SK-N-SH (cell line): ENCODE measurements at regions not wholly inside any gene's neighbourhood (a gene's known extent, or its start where the extent isn't known, plus 50 kb on each side); places are given as distances from the start of the nearest gene placed in this dataset.

Experiments used
- CTCF ChIA-PET: fragments of 300-600, 350-600 bp; formaldehyde crosslinking; extraction: SDS; loops from one replicate; lab custom pipeline; 2021; lab: Yijun Ruan, JAX
- POLR2A ChIA-PET: fragments of 350-600 bp; sonication (Branson Sonifier 250); formaldehyde crosslinking; extraction: SDS; loops from one replicate; lab custom pipeline; 2020; ENCODE audit warnings: antibody characterized with exemption, inconsistent platforms; lab: Yijun Ruan, JAX
- DNase-seq: peaks from one replicate; pipeline ENCODE4 v3.0.0; 2012
- H2AFZ ChIP-seq: fragments of 200-600 bp; sonication (generic); 2 replicates; pipeline ENCODE4 v1.8.1; 2016; ENCODE audit warnings: antibody characterized with exemption, mild to moderate bottlenecking, low read depth
- H3F3A ChIP-seq: fragments of 200-600 bp; sonication (generic); replicated peaks from 2 replicates; pipeline ENCODE3; 2016; ENCODE audit warnings: antibody characterized with exemption, mild to moderate bottlenecking; ENCODE audit not compliant: insufficient read depth
- H3K27ac ChIP-seq, 2 experiments: fragments of 200-500 bp in 1 of 2; fragments of 200-600 bp in 1 of 2; sonication (Bioruptor generic) in 1 of 2; sonication (generic), shearing (Covaris generic) in 1 of 2; 2 replicates each; pipeline versions ENCODE4 v1.5.1 to v1.6.1; 2014 to 2016; ENCODE audit warnings: low read depth in 2 of 2, inconsistent platforms in 1 of 2, low read length in 1 of 2, mild to moderate bottlenecking in 1 of 2, mixed read lengths in 1 of 2
- H3K27me3 ChIP-seq: fragments of 200-600 bp; sonication (generic), shearing (Covaris generic); 2 replicates; pipeline ENCODE4 v1.6.1; 2016; ENCODE audit warnings: mixed run types; ENCODE audit not compliant: insufficient read depth
- H3K36me3 ChIP-seq, 2 experiments: fragments of 200-500 bp in 1 of 2; fragments of 200-600 bp in 1 of 2; sonication (Bioruptor generic) in 1 of 2; sonication (generic) in 1 of 2; replicated peaks in 1 of 2; 2 replicates each; pipeline versions ENCODE3 to v1.5.1; 2014 to 2016; ENCODE audit warnings: low read length in 1 of 2, mild to moderate bottlenecking in 1 of 2; ENCODE audit not compliant: insufficient read depth in 2 of 2, control insufficient read depth in 1 of 2
- H3K4me1 ChIP-seq, 2 experiments: fragments of 200-500 bp in 1 of 2; fragments of 200-600 bp in 1 of 2; sonication (Bioruptor generic) in 1 of 2; sonication (generic), shearing (Covaris generic) in 1 of 2; 2 replicates each; pipeline versions ENCODE4 v1.5.1 to v1.6.1; 2014 to 2016; ENCODE audit warnings: low read depth in 1 of 2, low read length in 1 of 2, mixed run types in 1 of 2; ENCODE audit not compliant: insufficient read depth in 2 of 2, control insufficient read depth in 1 of 2
- H3K4me2 ChIP-seq: fragments of 200-600 bp; sonication (generic), shearing (Covaris generic); 2 replicates; pipeline ENCODE4 v1.6.1; 2017; ENCODE audit warnings: mixed run types
- H3K4me3 ChIP-seq, 2 experiments: fragments of 200-500 bp in 1 of 2; fragments of 200-600 bp in 1 of 2; sonication (Bioruptor generic) in 1 of 2; sonication (generic), shearing (Covaris generic) in 1 of 2; 2 replicates each; pipeline versions ENCODE4 v1.5.1 to v1.8.1; 2014 to 2016; ENCODE audit warnings: low read depth in 2 of 2, inconsistent platforms in 1 of 2, low read length in 1 of 2, mild to moderate bottlenecking in 1 of 2, mixed read lengths in 1 of 2, moderate library complexity in 1 of 2
- H3K79me2 ChIP-seq: fragments of 200-600 bp; sonication (generic); 2 replicates; pipeline ENCODE4 v1.8.1; 2017; ENCODE audit warnings: mild to moderate bottlenecking; ENCODE audit not compliant: insufficient read depth
- H3K9ac ChIP-seq: fragments of 200-600 bp; sonication (generic); 2 replicates; pipeline ENCODE4 v1.6.1; 2017; ENCODE audit warnings: mixed run types
- H3K9me2 ChIP-seq: fragments of 200-600 bp; sonication (generic); 2 replicates; pipeline ENCODE4 v1.6.1; 2017; ENCODE audit warnings: mixed run types
- H3K9me3 ChIP-seq: fragments of 200-600 bp; sonication (generic); 2 replicates; pipeline ENCODE4 v1.6.1; 2017; ENCODE audit warnings: mixed run types, mild to moderate bottlenecking, moderate library complexity
- H4K20me1 ChIP-seq: fragments of 200-600 bp; sonication (generic); 2 replicates; pipeline ENCODE4 v1.6.1; 2017; ENCODE audit warnings: mild to moderate bottlenecking, mixed run types; ENCODE audit not compliant: insufficient read depth
- ELF1 ChIP-seq: IDR thresholded peaks from 2 replicates; pipeline ENCODE4 v1.4.0; 2012
- EZH2phosphoT487 ChIP-seq: fragments of 200-600 bp; sonication (generic); IDR thresholded peaks from 2 replicates; pipeline ENCODE4 v1.6.1; 2017; ENCODE audit warnings: low read depth, mixed run types, mild to moderate bottlenecking, antibody characterized with exemption, moderate library complexity, borderline replicate concordance
- FOSL2 ChIP-seq: IDR thresholded peaks from 2 replicates; pipeline ENCODE4 v1.4.0; 2012; ENCODE audit warnings: low read depth, mild to moderate bottlenecking, moderate library complexity, borderline replicate concordance
- FOXM1 ChIP-seq: IDR thresholded peaks from 2 replicates; pipeline ENCODE4 v1.4.0; 2012; ENCODE audit warnings: low read depth, mild to moderate bottlenecking
- GABPA ChIP-seq: IDR thresholded peaks from 2 replicates; pipeline ENCODE4 v1.4.0; 2012; ENCODE audit warnings: low read depth, mild to moderate bottlenecking
- JUND ChIP-seq: IDR thresholded peaks from 2 replicates; pipeline ENCODE4 v1.4.0; 2012
- MEF2A ChIP-seq: IDR thresholded peaks from 2 replicates; pipeline ENCODE4 v1.4.0; 2012; ENCODE audit warnings: low read depth, borderline replicate concordance
- MXI1 ChIP-seq: IDR thresholded peaks from 2 replicates; pipeline ENCODE4 v1.6.1; 2012; ENCODE audit warnings: mild to moderate bottlenecking, low read depth, low read length, improper control_type of control experiment
- NRF1 ChIP-seq: IDR thresholded peaks from 2 replicates; pipeline ENCODE4 v1.6.1; 2012; ENCODE audit warnings: low read depth, mild to moderate bottlenecking, low read length
- POLR2AphosphoS5 ChIP-seq: IDR thresholded peaks from 2 replicates; pipeline ENCODE4 v1.6.1; 2012; ENCODE audit warnings: low read depth, low read length
- RAD21 ChIP-seq: IDR thresholded peaks from 2 replicates; pipeline ENCODE4 v1.6.1; 2012; ENCODE audit warnings: mild to moderate bottlenecking, low read length
- RFX5 ChIP-seq: IDR thresholded peaks from 2 replicates; pipeline ENCODE4 v1.6.1; 2012; ENCODE audit warnings: mild to moderate bottlenecking, improper control_type of control experiment, low read length
- SIN3A ChIP-seq: IDR thresholded peaks from 2 replicates; pipeline ENCODE4 v1.6.1; 2012; ENCODE audit warnings: low read depth, mild to moderate bottlenecking, low read length, moderate library complexity, borderline replicate concordance
- TAF1 ChIP-seq: IDR thresholded peaks from 2 replicates; pipeline ENCODE4 v1.6.1; 2012; ENCODE audit warnings: low read depth, mild to moderate bottlenecking, low read length, moderate library complexity, borderline replicate concordance
- TCF12 ChIP-seq: IDR thresholded peaks from 2 replicates; pipeline ENCODE4 v1.4.0; 2012
- YY1 ChIP-seq: IDR thresholded peaks from 2 replicates; pipeline ENCODE4 v1.4.0; 2012; ENCODE audit warnings: low read depth, mild to moderate bottlenecking
- WGBS: methylation state at CpG from one replicate; pipeline ENCODE4 v1.1.6; 2017; ENCODE audit warnings: low lambda C conversion rate; 5-methylcytosine and 5-hydroxymethylcytosine counted together
- TF ChIP-seq, protein P1 (sequence below): fragments of 150-350 bp; IDR thresholded peaks from 2 replicates; pipeline ENCODE4 v1.6.1; 2016; ENCODE audit warnings: mild to moderate bottlenecking, low read depth, low read length
- TF ChIP-seq, protein P2 (sequence below): IDR thresholded peaks from 2 replicates; pipeline ENCODE4 v1.4.0; 2012; ENCODE audit warnings: low read depth, borderline replicate concordance
- TF ChIP-seq, protein P3 (sequence below): IDR thresholded peaks from 2 replicates; pipeline ENCODE4 v1.6.1; 2012; ENCODE audit warnings: mild to moderate bottlenecking, low read depth, low read length, moderate library complexity
- TF ChIP-seq, protein P4 (sequence below): fragments of 200-600 bp; sonication (generic); IDR thresholded peaks from 2 replicates; pipeline ENCODE4 v1.6.1; 2017; ENCODE audit warnings: antibody characterized with exemption, mild to moderate bottlenecking, moderate library complexity
- TF ChIP-seq, protein P5 (sequence below): IDR thresholded peaks from 2 replicates; pipeline ENCODE4 v1.4.0; 2012; ENCODE audit warnings: low read depth
- TF ChIP-seq, protein P6 (sequence below): fragments of 150-350 bp; IDR thresholded peaks from 2 replicates; pipeline ENCODE4 v1.6.1; 2017; ENCODE audit warnings: antibody characterized with exemption, low read length, low read depth, borderline replicate concordance

DNA sequence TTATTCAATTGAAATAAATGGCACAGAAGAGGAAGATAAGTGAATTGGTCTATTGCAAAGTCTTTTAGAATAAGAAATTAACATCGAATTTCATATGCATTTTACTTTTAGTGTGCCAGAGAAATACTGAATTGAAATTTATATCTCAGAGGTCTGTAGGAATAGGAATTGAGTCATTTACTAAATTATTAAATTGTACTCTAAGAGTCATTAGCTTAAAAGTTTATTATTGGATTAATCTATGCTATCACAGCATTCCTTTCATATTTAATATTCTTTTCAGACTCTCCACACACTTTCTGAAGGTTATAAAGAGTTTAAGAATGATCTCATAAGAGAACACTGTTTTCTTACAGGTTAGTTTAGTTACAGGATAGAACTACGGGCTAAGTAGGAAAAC, 2711.5 kb downstream of the ARAP2 start (continued):
- TF ChIP-seq, protein P1, sequence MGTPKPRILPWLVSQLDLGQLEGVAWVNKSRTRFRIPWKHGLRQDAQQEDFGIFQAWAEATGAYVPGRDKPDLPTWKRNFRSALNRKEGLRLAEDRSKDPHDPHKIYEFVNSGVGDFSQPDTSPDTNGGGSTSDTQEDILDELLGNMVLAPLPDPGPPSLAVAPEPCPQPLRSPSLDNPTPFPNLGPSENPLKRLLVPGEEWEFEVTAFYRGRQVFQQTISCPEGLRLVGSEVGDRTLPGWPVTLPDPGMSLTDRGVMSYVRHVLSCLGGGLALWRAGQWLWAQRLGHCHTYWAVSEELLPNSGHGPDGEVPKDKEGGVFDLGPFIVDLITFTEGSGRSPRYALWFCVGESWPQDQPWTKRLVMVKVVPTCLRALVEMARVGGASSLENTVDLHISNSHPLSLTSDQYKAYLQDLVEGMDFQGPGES = no peak
- TF ChIP-seq MXI1 (no peak), RAD21 (no peak), MEF2A (no peak), EZH2phosphoT487 (no peak)
- TF ChIP-seq, protein P2, sequence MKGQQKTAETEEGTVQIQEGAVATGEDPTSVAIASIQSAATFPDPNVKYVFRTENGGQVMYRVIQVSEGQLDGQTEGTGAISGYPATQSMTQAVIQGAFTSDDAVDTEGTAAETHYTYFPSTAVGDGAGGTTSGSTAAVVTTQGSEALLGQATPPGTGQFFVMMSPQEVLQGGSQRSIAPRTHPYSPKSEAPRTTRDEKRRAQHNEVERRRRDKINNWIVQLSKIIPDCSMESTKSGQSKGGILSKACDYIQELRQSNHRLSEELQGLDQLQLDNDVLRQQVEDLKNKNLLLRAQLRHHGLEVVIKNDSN = no peak

DNA sequence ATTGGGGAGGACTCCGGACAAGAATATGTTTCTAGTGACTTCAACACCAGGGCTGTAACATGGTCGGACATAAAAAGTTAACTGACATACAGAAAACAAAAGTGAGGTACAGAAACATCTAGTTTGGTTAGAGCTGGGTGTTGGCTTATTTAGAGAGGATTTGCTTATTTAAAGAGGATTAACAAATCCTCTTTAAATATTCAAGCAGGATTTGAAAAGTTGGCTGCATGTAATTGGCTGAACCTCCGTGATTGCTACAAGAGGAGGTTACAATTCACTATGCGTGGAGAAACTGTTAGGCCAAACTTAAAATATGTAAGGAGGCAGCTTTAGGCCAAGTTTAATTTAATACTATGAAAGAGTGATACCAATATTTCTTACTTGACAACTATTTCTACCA, 2707.4 kb downstream of the ARAP2 start:
- Histone ChIP-seq H2AFZ (no peak overlapping the region), H3K9me2 (no peaks in the 10 kb centered on the region), H3K27ac (no peak overlapping the region), H3K9me3 (no peaks in the 10 kb centered on the region), H3K36me3 (no peaks in the 10 kb centered on the region), H3K4me1 (no peaks in the 10 kb centered on the region), H4K20me1 (no peaks in the 10 kb centered on the region), H3F3A (no peaks in the 10 kb centered on the region), H3K79me2 (no peaks in the 10 kb centered on the region), H3K9ac (no peak overlapping the region), H3K4me3 (no peak overlapping the region), H3K27me3 (no peaks in the 10 kb centered on the region), H3K4me2 (no peak overlapping the region)
- POLR2A ChIA-PET = no interaction called here
- 23% methylated on average over 4 of the region's 4 CpGs for WGBS
- CTCF ChIA-PET = no interaction called here
- no peak for TF ChIP-seq MEF2A
- TF ChIP-seq, protein P3, sequence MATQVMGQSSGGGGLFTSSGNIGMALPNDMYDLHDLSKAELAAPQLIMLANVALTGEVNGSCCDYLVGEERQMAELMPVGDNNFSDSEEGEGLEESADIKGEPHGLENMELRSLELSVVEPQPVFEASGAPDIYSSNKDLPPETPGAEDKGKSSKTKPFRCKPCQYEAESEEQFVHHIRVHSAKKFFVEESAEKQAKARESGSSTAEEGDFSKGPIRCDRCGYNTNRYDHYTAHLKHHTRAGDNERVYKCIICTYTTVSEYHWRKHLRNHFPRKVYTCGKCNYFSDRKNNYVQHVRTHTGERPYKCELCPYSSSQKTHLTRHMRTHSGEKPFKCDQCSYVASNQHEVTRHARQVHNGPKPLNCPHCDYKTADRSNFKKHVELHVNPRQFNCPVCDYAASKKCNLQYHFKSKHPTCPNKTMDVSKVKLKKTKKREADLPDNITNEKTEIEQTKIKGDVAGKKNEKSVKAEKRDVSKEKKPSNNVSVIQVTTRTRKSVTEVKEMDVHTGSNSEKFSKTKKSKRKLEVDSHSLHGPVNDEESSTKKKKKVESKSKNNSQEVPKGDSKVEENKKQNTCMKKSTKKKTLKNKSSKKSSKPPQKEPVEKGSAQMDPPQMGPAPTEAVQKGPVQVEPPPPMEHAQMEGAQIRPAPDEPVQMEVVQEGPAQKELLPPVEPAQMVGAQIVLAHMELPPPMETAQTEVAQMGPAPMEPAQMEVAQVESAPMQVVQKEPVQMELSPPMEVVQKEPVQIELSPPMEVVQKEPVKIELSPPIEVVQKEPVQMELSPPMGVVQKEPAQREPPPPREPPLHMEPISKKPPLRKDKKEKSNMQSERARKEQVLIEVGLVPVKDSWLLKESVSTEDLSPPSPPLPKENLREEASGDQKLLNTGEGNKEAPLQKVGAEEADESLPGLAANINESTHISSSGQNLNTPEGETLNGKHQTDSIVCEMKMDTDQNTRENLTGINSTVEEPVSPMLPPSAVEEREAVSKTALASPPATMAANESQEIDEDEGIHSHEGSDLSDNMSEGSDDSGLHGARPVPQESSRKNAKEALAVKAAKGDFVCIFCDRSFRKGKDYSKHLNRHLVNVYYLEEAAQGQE = no peak
- TF ChIP-seq RAD21 = no peak
- TF ChIP-seq, protein P4, sequence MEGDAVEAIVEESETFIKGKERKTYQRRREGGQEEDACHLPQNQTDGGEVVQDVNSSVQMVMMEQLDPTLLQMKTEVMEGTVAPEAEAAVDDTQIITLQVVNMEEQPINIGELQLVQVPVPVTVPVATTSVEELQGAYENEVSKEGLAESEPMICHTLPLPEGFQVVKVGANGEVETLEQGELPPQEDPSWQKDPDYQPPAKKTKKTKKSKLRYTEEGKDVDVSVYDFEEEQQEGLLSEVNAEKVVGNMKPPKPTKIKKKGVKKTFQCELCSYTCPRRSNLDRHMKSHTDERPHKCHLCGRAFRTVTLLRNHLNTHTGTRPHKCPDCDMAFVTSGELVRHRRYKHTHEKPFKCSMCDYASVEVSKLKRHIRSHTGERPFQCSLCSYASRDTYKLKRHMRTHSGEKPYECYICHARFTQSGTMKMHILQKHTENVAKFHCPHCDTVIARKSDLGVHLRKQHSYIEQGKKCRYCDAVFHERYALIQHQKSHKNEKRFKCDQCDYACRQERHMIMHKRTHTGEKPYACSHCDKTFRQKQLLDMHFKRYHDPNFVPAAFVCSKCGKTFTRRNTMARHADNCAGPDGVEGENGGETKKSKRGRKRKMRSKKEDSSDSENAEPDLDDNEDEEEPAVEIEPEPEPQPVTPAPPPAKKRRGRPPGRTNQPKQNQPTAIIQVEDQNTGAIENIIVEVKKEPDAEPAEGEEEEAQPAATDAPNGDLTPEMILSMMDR = no peak
- TF ChIP-seq SIN3A = no peak
- no peak for TF ChIP-seq TCF12
- TF ChIP-seq TAF1 = no peak
- TF ChIP-seq, protein P5, sequence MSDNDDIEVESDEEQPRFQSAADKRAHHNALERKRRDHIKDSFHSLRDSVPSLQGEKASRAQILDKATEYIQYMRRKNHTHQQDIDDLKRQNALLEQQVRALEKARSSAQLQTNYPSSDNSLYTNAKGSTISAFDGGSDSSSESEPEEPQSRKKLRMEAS = no peak
- no peak for TF ChIP-seq FOXM1
- TF ChIP-seq FOSL2 = no peak
- no peak for TF ChIP-seq MXI1
- no peak for TF ChIP-seq GABPA
- TF ChIP-seq ELF1 = no peak
- no peak for TF ChIP-seq JUND
- TF ChIP-seq, protein P1 = no peak
- TF ChIP-seq RFX5 = no peak
- TF ChIP-seq YY1 = no peak
- TF ChIP-seq, protein P6, sequence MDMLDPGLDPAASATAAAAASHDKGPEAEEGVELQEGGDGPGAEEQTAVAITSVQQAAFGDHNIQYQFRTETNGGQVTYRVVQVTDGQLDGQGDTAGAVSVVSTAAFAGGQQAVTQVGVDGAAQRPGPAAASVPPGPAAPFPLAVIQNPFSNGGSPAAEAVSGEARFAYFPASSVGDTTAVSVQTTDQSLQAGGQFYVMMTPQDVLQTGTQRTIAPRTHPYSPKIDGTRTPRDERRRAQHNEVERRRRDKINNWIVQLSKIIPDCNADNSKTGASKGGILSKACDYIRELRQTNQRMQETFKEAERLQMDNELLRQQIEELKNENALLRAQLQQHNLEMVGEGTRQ = no peak
- no peak for TF ChIP-seq NRF1
- no peak for TF ChIP-seq POLR2AphosphoS5
- no peak for DNase-seq
